H9 (cell line): ENCODE measurements at regions not wholly inside any gene's neighbourhood (a gene's known extent, or its start where the extent isn't known, plus 50 kb on each side); places are given as distances from the start of the nearest gene placed in this dataset.

Experiments used
- DNase-seq: peaks from one replicate; pipeline ENCODE4 v3.0.0-alpha.2; 2017
- H2AFZ ChIP-seq: one replicate; pipeline ENCODE4 v1.6.1; 2013; ENCODE audit warnings: mild to moderate bottlenecking, low read length, control low read depth, moderate library complexity
- H2AK5ac ChIP-seq: 2 replicates; pipeline ENCODE4 v1.6.1; 2013; ENCODE audit warnings: low read length, control low read depth, mixed read lengths; ENCODE audit not compliant: insufficient read length
- H2BK120ac ChIP-seq: one replicate; pipeline ENCODE4 v1.6.1; 2013; ENCODE audit warnings: low read depth, mild to moderate bottlenecking, low read length, control low read depth, inconsistent platforms; ENCODE audit not compliant: poor library complexity, severe bottlenecking
- H2BK12ac ChIP-seq: 2 replicates; pipeline ENCODE4 v1.6.1; 2013; ENCODE audit warnings: low read length, control low read depth, mixed read lengths, low read depth; ENCODE audit not compliant: insufficient read length
- H2BK15ac ChIP-seq: 2 replicates; pipeline ENCODE4 v1.6.1; 2013; ENCODE audit warnings: low read depth, low read length, control low read depth
- H2BK20ac ChIP-seq: one replicate; pipeline ENCODE4 v1.6.1; 2013; ENCODE audit warnings: low read depth, mild to moderate bottlenecking, low read length, control low read depth, inconsistent platforms; ENCODE audit not compliant: poor library complexity, severe bottlenecking
- H2BK5ac ChIP-seq: 2 replicates; pipeline ENCODE4 v1.6.1; 2013; ENCODE audit warnings: low read length, control low read depth, mixed read lengths; ENCODE audit not compliant: insufficient read length
- H3K14ac ChIP-seq: 2 replicates; pipeline ENCODE4 v1.6.1; 2013; ENCODE audit warnings: low read length, control low read depth; ENCODE audit not compliant: insufficient read depth
- H3K18ac ChIP-seq: 2 replicates; pipeline ENCODE4 v1.6.1; 2013; ENCODE audit warnings: low read depth, mild to moderate bottlenecking, mixed read lengths, low read length, control low read depth; ENCODE audit not compliant: insufficient read length
- H3K23ac ChIP-seq: 2 replicates; pipeline ENCODE4 v1.6.1; 2013; ENCODE audit warnings: low read length, control low read depth, mixed read lengths, low read depth; ENCODE audit not compliant: insufficient read length
- H3K23me2 ChIP-seq: 2 replicates; pipeline ENCODE4 v1.6.1; 2013; ENCODE audit warnings: low read depth, mild to moderate bottlenecking, mixed read lengths, low read length, control low read depth; ENCODE audit not compliant: insufficient read length, poor library complexity, severe bottlenecking
- H3K27ac ChIP-seq: 2 replicates; pipeline ENCODE4 v1.5.1; 2013; ENCODE audit warnings: low read length, control low read depth, mixed read lengths, low read depth; ENCODE audit not compliant: insufficient read length
- H3K27me3 ChIP-seq: 2 replicates; pipeline ENCODE4 v1.6.1; 2013; ENCODE audit warnings: low read length, control low read depth, inconsistent platforms; ENCODE audit not compliant: insufficient read depth
- H3K4ac ChIP-seq: 2 replicates; pipeline ENCODE4 v1.6.1; 2013; ENCODE audit warnings: low read depth, mild to moderate bottlenecking, control low read depth, inconsistent platforms, low read length, moderate library complexity
- H3K4me1 ChIP-seq: 2 replicates; pipeline ENCODE4 v1.6.1; 2013; ENCODE audit warnings: low read length, control low read depth, inconsistent platforms; ENCODE audit not compliant: insufficient read depth
- H3K4me2 ChIP-seq: 2 replicates; pipeline ENCODE4 v1.6.1; 2013; ENCODE audit warnings: low read length, control low read depth, mixed read lengths; ENCODE audit not compliant: insufficient read length, insufficient read depth
- H3K56ac ChIP-seq: 2 replicates; pipeline ENCODE4 v1.6.1; 2013; ENCODE audit warnings: low read depth, mild to moderate bottlenecking, mixed read lengths, low read length, control low read depth; ENCODE audit not compliant: insufficient read length
- H3K79me1 ChIP-seq: 2 replicates; pipeline ENCODE4 v1.6.1; 2013; ENCODE audit warnings: low read depth, mild to moderate bottlenecking, moderate library complexity, low read length, control low read depth, inconsistent platforms; ENCODE audit not compliant: insufficient read depth, poor library complexity, severe bottlenecking
- H3K79me2 ChIP-seq: 2 replicates; pipeline ENCODE4 v1.6.1; 2013; ENCODE audit warnings: low read length, control low read depth, inconsistent platforms; ENCODE audit not compliant: insufficient read depth
- H3K9ac ChIP-seq: 2 replicates; pipeline ENCODE4 v1.6.1; 2013; ENCODE audit warnings: low read length, control low read depth, mixed read lengths; ENCODE audit not compliant: insufficient read length; ENCODE audit errors: extremely low read depth
- H3K9me3 ChIP-seq: one replicate; pipeline ENCODE4 v1.6.1; 2013; ENCODE audit warnings: low read depth, low read length, inconsistent platforms; ENCODE audit not compliant: control insufficient read depth
- H3T11ph ChIP-seq: one replicate; pipeline ENCODE4 v1.6.1; 2013; ENCODE audit warnings: mild to moderate bottlenecking, low read length, control low read depth, inconsistent platforms
- H4K20me1 ChIP-seq: one replicate; pipeline ENCODE4 v1.6.1; 2013; ENCODE audit not compliant: control insufficient read depth, insufficient read length, insufficient read depth
- H4K5ac ChIP-seq: 2 replicates; pipeline ENCODE4 v1.6.1; 2013; ENCODE audit warnings: low read depth, mild to moderate bottlenecking, mixed read lengths, low read length, control low read depth; ENCODE audit not compliant: insufficient read length
- H4K8ac ChIP-seq: replicated peaks from 2 replicates; pipeline ENCODE4 v1.6.1; 2013; ENCODE audit warnings: low read length, control low read depth, mixed read lengths, low read depth; ENCODE audit not compliant: insufficient read length
- H4K91ac ChIP-seq: 2 replicates; pipeline ENCODE4 v1.6.1; 2013; ENCODE audit warnings: low read depth, mild to moderate bottlenecking, moderate library complexity, mixed read lengths, low read length, control low read depth; ENCODE audit not compliant: insufficient read length
- H3K27ac Mint-ChIP-seq, 3 experiments: 2 replicates in 2 of 3; 3 replicates in 1 of 3; pipeline ENCODE4 v1.8.0; 2020 to 2021; ENCODE audit warnings: mixed read lengths in 3 of 3, mild to moderate bottlenecking in 1 of 3, moderate library complexity in 1 of 3
- H3K27me3 Mint-ChIP-seq: 2 replicates; pipeline ENCODE4 v1.8.0; 2021; ENCODE audit warnings: low read depth, mild to moderate bottlenecking, moderate library complexity, mixed read lengths
- H3K36me3 Mint-ChIP-seq, 3 experiments: 2 replicates in 2 of 3; 3 replicates in 1 of 3; pipeline ENCODE4 v1.8.0; 2020 to 2021; ENCODE audit warnings: low read depth in 3 of 3, mixed read lengths in 3 of 3; ENCODE audit not compliant: insufficient read depth in 1 of 3
- H3K4me1 Mint-ChIP-seq, 2 experiments: 2 replicates each; pipeline ENCODE4 v1.8.0; 2020; ENCODE audit warnings: mixed read lengths in 2 of 2
- H3K4me3 Mint-ChIP-seq, 2 experiments: 2 replicates in 1 of 2; 3 replicates in 1 of 2; pipeline ENCODE4 v1.8.0; 2020 to 2021; ENCODE audit warnings: mild to moderate bottlenecking in 2 of 2, mixed read lengths in 2 of 2, moderate library complexity in 1 of 2
- H3K9me3 Mint-ChIP-seq, 2 experiments: 2 replicates in 1 of 2; 3 replicates in 1 of 2; pipeline ENCODE4 v1.8.0; 2020; ENCODE audit warnings: mild to moderate bottlenecking in 2 of 2, mixed read lengths in 2 of 2, moderate library complexity in 1 of 2
- CTCF ChIP-seq: fragments of 200-600 bp; sonication (generic); conservative IDR thresholded peaks from 3 replicates; pipeline ENCODE4 v1.8.0; 2021; ENCODE audit warnings: antibody characterized with exemption, mild to moderate bottlenecking
- WGBS: extraction: QIAGEN DNeasy Blood & Tissue Kit; methylation state at CpG from one replicate; pipeline ENCODE4 v1.1.7; 2013; ENCODE audit warnings: missing lambda C conversion rate, low lambda C conversion rate, mixed read lengths; ENCODE audit not compliant: insufficient read length; ENCODE audit errors: extremely low coverage; 5-methylcytosine and 5-hydroxymethylcytosine counted together

DNA sequence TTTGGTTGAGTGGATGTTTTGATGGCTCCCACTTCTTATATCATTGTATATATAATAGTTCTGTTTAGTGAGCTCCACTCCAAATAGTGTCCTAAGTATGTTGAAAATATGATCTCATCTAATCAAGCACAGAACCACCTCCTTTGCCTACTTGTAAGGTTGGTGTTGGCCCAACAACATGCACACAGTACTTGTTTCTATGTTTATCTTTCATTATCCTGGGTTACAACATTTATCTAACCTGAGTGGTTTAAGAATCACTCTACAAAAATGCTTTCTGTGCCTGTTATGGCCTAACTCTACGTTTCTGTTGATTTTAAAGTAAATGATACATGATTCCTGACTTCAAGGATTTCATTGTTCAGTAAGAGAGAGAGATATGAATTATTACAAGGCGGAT is 281.9 kb downstream of the FIGN start:
- no peak overlapping the region for H3K18ac ChIP-seq
- no peak overlapping the region for H3K9ac ChIP-seq
- H2BK120ac ChIP-seq: no peak overlapping the region
- no peak overlapping the region for H3K4me3 Mint-ChIP-seq
- no CpG with 5 or more reads among the region's 2 CpGs for WGBS
- H3K4me2 ChIP-seq: no peak overlapping the region
- H3T11ph ChIP-seq: no peak overlapping the region
- H3K23me2 ChIP-seq: no peaks in the 10 kb centered on the region
- H3K23ac ChIP-seq: no peak overlapping the region
- H2BK5ac ChIP-seq: no peak overlapping the region
- no peaks in the 10 kb centered on the region; a peak in 1 of 7 replicates for H3K36me3 Mint-ChIP-seq
- no peaks in the 10 kb centered on the region for H3K9me3 ChIP-seq
- no peak overlapping the region for H3K27ac ChIP-seq
- no peaks in the 10 kb centered on the region for H3K4me1 Mint-ChIP-seq
- no peak overlapping the region for H3K14ac ChIP-seq
- no peak overlapping the region for H3K27ac Mint-ChIP-seq
- H3K4ac ChIP-seq: no peak overlapping the region
- H4K91ac ChIP-seq: no peak overlapping the region
- peaks cover 0 to 4% of the 10 kb centered on the region in 2 experiments; a peak in 2 of 5 replicates for H3K9me3 Mint-ChIP-seq
- no peak overlapping the region for H3K56ac ChIP-seq
- no peak for TF ChIP-seq CTCF
- no peaks in the 10 kb centered on the region for H4K20me1 ChIP-seq
- H3K27me3 Mint-ChIP-seq: no peaks in the 10 kb centered on the region
- no peaks in the 10 kb centered on the region for H3K4me1 ChIP-seq
- no peak overlapping the region for H2BK20ac ChIP-seq
- no peak overlapping the region for H4K8ac ChIP-seq
- H2AK5ac ChIP-seq: no peak overlapping the region
- H3K79me1 ChIP-seq: no peaks in the 10 kb centered on the region
- DNase-seq: no peak
- no peak overlapping the region for H2BK12ac ChIP-seq
- H4K5ac ChIP-seq: no peak overlapping the region
- no peak overlapping the region for H2AFZ ChIP-seq
- H2BK15ac ChIP-seq: no peak overlapping the region
- no peaks in the 10 kb centered on the region for H3K27me3 ChIP-seq
- H3K79me2 ChIP-seq: no peaks in the 10 kb centered on the region
